ENCODE measurements at regions not wholly inside any gene's neighbourhood (a gene's known extent, or its start where the extent isn't known, plus 50 kb on each side); places are given as distances from the start of the nearest gene placed in this dataset.
A peak's percentile ranks its signal among the peaks of the same experiment; 100 is the strongest.

DNA sequence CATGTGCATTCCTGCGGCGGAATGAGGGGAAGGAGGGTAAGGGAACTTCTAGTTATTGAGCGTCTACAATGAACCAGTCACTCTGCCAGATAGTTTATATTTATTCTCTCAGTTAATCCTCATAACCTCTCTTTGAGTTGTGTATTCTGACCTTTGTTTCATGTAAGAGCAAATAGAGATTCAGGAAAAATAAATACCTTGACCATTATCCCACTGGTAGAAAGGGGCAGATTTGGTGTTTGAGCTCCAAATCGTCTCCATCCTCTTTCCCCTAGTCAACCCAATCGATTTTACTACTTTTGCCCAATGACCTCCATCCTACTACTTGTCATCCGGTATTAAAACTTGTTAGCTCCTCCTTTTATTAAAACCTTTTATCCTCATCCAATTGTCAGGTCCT is 157.1 kb upstream of the SESN3 start:
- Histone ChIP-seq H4K8ac (ENCODE audit: low read depth, low read length) (no peak overlapping the region), H3K79me1 (ENCODE audit: low read length) (no peaks in the 10 kb centered on the region), H3K4me3 (ENCODE audit: low read depth, low read length) (no peak overlapping the region), H2BK5ac (ENCODE audit: low read depth, low read length, poor library complexity) (no peak overlapping the region), H3K18ac (ENCODE audit: low read length) (no peak overlapping the region), H2AK5ac (ENCODE audit: low read length) (no peak overlapping the region), H3K9ac (ENCODE audit: low read length) (no peak overlapping the region), H3K27ac (ENCODE audit: low read depth, low read length) (no peak overlapping the region), H2AFZ (ENCODE audit: insufficient read depth, low read length, poor library complexity) (no peak overlapping the region), H4K12ac (ENCODE audit: low read depth, low read length) (no peak overlapping the region), H3K4ac (ENCODE audit: low read depth, low read length) (no peak overlapping the region), H3K9me3 (ENCODE audit: insufficient read depth, low read depth, low read length) (no peaks in the 10 kb centered on the region), H2BK120ac (ENCODE audit: insufficient read depth, low read length, poor library complexity) (no peak overlapping the region), H4K91ac (ENCODE audit: low read depth, low read length) (no peak overlapping the region), H3K36me3 (ENCODE audit: control insufficient read depth in 1 of 2, insufficient read depth in 2 of 2, low read length in 2 of 2) (no peaks in the 10 kb centered on the region), H3K4me2 (ENCODE audit: low read length) (no peak overlapping the region), H3K27me3 (ENCODE audit: insufficient read depth, low read length) (no peaks in the 10 kb centered on the region), H3K23ac (ENCODE audit: low read length) (no peak overlapping the region), H3K14ac (ENCODE audit: low read length) (no peak overlapping the region), H3K79me2 (ENCODE audit: control insufficient read depth, insufficient read depth, low read length, poor library complexity) (no peaks in the 10 kb centered on the region), H3K4me1 (ENCODE audit: control insufficient read depth in 1 of 2, insufficient read depth in 2 of 2, low read length in 2 of 2) (peaks cover 4 to 6% of the 10 kb centered on the region in 2 experiments), H2BK12ac (ENCODE audit: low read length) (no peak overlapping the region)
- no CpG with 5 or more reads among the region's 6 CpGs for WGBS (ENCODE audit: extremely low coverage, insufficient coverage, insufficient read length)
- DNase-seq = no peak

DNA sequence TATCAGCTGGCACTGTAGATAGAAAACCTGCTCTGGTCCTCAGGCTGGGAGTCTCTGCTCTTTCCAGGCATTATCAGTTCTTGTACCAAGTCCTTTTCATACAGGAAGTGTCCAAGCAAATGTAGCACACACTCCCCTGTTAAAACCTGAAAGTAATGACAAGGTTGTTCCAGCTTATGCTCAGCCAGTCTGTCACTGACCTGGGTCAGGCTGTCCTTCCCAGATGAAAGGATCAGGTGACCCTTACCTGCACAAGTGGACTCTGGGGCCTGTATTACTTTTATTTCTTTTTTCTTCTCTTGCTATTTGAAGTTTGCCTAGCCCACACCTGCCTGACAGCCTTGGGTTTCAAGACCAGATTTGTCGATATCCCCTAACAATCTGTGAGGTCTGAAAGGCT is 156.3 kb upstream of the SESN3 start:
- H3K79me2 ChIP-seq (ENCODE audit: control insufficient read depth, insufficient read depth, low read length, poor library complexity) = no peaks in the 10 kb centered on the region
- H4K91ac ChIP-seq (ENCODE audit: low read depth, low read length) = no peak overlapping the region
- DNase-seq = no peak
- no peak overlapping the region for H2BK12ac ChIP-seq (ENCODE audit: low read length)
- H3K4ac ChIP-seq (ENCODE audit: low read depth, low read length) = no peak overlapping the region
- no peak overlapping the region for H3K9ac ChIP-seq (ENCODE audit: low read length)
- no peak overlapping the region for H2BK5ac ChIP-seq (ENCODE audit: low read depth, low read length, poor library complexity)
- H4K8ac ChIP-seq (ENCODE audit: low read depth, low read length) = no peak overlapping the region
- no peak overlapping the region for H3K4me2 ChIP-seq (ENCODE audit: low read length)
- no peak overlapping the region for H3K18ac ChIP-seq (ENCODE audit: low read length)
- H3K27me3 ChIP-seq (ENCODE audit: insufficient read depth, low read length) = no peaks in the 10 kb centered on the region
- no peak overlapping the region for H3K27ac ChIP-seq (ENCODE audit: low read depth, low read length)
- H3K4me3 ChIP-seq (ENCODE audit: low read depth, low read length) = no peak overlapping the region
- H3K14ac ChIP-seq (ENCODE audit: low read length) = no peak overlapping the region
- H2AFZ ChIP-seq (ENCODE audit: insufficient read depth, low read length, poor library complexity) = no peak overlapping the region
- no peaks in the 10 kb centered on the region for H3K9me3 ChIP-seq (ENCODE audit: insufficient read depth, low read depth, low read length)
- no peak overlapping the region for H3K23ac ChIP-seq (ENCODE audit: low read length)
- H3K79me1 ChIP-seq (ENCODE audit: low read length) = no peaks in the 10 kb centered on the region
- no peaks in the 10 kb centered on the region for H3K4me1 ChIP-seq (ENCODE audit: control insufficient read depth in 1 of 2, insufficient read depth in 2 of 2, low read length in 2 of 2)
- no peak overlapping the region for H2BK120ac ChIP-seq (ENCODE audit: insufficient read depth, low read length, poor library complexity)
- WGBS (ENCODE audit: extremely low coverage, insufficient coverage, insufficient read length) = no CpG with 5 or more reads among the region's 1 CpG
- no peak overlapping the region for H2AK5ac ChIP-seq (ENCODE audit: low read length)
- no peak overlapping the region for H4K12ac ChIP-seq (ENCODE audit: low read depth, low read length)
- no peaks in the 10 kb centered on the region for H3K36me3 ChIP-seq (ENCODE audit: control insufficient read depth in 1 of 2, insufficient read depth in 2 of 2, low read length in 2 of 2)

GRCh38 chr11:95385577-95385976 is 154.6 kb upstream of the SESN3 start:
- Histone ChIP-seq H3K18ac (ENCODE audit: low read length) (no peak overlapping the region), H3K14ac (ENCODE audit: low read length) (no peak overlapping the region), H3K4ac (ENCODE audit: low read depth, low read length) (no peak overlapping the region), H4K91ac (ENCODE audit: low read depth, low read length) (no peak overlapping the region), H2BK12ac (ENCODE audit: low read length) (no peak overlapping the region), H2BK5ac (ENCODE audit: low read depth, low read length, poor library complexity) (no peak overlapping the region), H3K23ac (ENCODE audit: low read length) (no peak overlapping the region), H3K4me1 (ENCODE audit: control insufficient read depth in 1 of 2, insufficient read depth in 2 of 2, low read length in 2 of 2) (no peaks in the 10 kb centered on the region), H3K79me2 (ENCODE audit: control insufficient read depth, insufficient read depth, low read length, poor library complexity) (no peaks in the 10 kb centered on the region), H3K27ac (ENCODE audit: low read depth, low read length) (no peak overlapping the region), H4K12ac (ENCODE audit: low read depth, low read length) (no peak overlapping the region), H3K79me1 (ENCODE audit: low read length) (no peaks in the 10 kb centered on the region), H3K4me2 (ENCODE audit: low read length) (no peak overlapping the region), H3K4me3 (ENCODE audit: low read depth, low read length) (no peak overlapping the region), H4K8ac (ENCODE audit: low read depth, low read length) (no peak overlapping the region), H2AK5ac (ENCODE audit: low read length) (no peak overlapping the region), H3K9ac (ENCODE audit: low read length) (no peak overlapping the region), H3K27me3 (ENCODE audit: insufficient read depth, low read length) (no peaks in the 10 kb centered on the region), H3K9me3 (ENCODE audit: insufficient read depth, low read depth, low read length) (no peaks in the 10 kb centered on the region), H2AFZ (ENCODE audit: insufficient read depth, low read length, poor library complexity) (no peak overlapping the region), H2BK120ac (ENCODE audit: insufficient read depth, low read length, poor library complexity) (no peak overlapping the region), H3K36me3 (ENCODE audit: control insufficient read depth in 1 of 2, insufficient read depth in 2 of 2, low read length in 2 of 2) (no peaks in the 10 kb centered on the region)
- DNase-seq = no peak

DNA sequence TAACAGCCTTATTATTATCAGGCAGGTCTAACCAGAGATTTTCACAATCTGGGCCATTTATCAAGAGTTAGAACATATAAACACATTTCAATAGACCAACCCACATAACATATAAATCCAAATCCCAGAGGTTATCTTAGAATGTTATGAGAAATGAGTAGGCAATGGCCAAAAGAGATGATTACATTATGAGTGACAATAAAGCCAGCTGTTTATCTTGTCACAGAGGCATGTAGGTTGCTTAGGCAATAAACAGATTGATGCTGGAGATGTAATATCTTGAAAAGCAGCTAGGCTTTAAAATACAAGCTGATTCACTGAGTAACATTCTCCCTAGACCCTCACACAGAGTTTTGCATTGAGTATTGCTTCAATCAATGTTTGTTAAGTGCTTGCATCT is 148.5 kb upstream of the SESN3 start:
- Histone ChIP-seq H3K14ac (ENCODE audit: low read length) (no peak overlapping the region), H3K79me2 (ENCODE audit: control insufficient read depth, insufficient read depth, low read length, poor library complexity) (no peaks in the 10 kb centered on the region), H3K4me2 (ENCODE audit: low read length) (no peak overlapping the region)

GRCh38 chr11:95378789-95379188 is 147.8 kb upstream of the SESN3 start:
- Histone ChIP-seq H2AFZ (ENCODE audit: insufficient read depth, low read length, poor library complexity) (no peak overlapping the region), H2BK5ac (ENCODE audit: low read depth, low read length, poor library complexity) (no peak overlapping the region), H3K79me2 (ENCODE audit: control insufficient read depth, insufficient read depth, low read length, poor library complexity) (no peaks in the 10 kb centered on the region), H2AK5ac (ENCODE audit: low read length) (no peak overlapping the region), H3K4ac (ENCODE audit: low read depth, low read length) (no peak overlapping the region), H2BK120ac (ENCODE audit: insufficient read depth, low read length, poor library complexity) (no peak overlapping the region), H4K8ac (ENCODE audit: low read depth, low read length) (no peak overlapping the region), H3K79me1 (ENCODE audit: low read length) (no peaks in the 10 kb centered on the region), H3K27me3 (ENCODE audit: insufficient read depth, low read length) (no peaks in the 10 kb centered on the region), H3K14ac (ENCODE audit: low read length) (no peak overlapping the region), H3K18ac (ENCODE audit: low read length) (no peak overlapping the region), H3K23ac (ENCODE audit: low read length) (no peak overlapping the region), H4K12ac (ENCODE audit: low read depth, low read length) (no peak overlapping the region), H2BK12ac (ENCODE audit: low read length) (no peak overlapping the region), H3K36me3 (ENCODE audit: control insufficient read depth in 1 of 2, insufficient read depth in 2 of 2, low read length in 2 of 2) (no peaks in the 10 kb centered on the region), H3K9me3 (ENCODE audit: insufficient read depth, low read depth, low read length) (no peaks in the 10 kb centered on the region), H4K91ac (ENCODE audit: low read depth, low read length) (no peak overlapping the region), H3K9ac (ENCODE audit: low read length) (no peak overlapping the region), H3K4me3 (ENCODE audit: low read depth, low read length) (no peak overlapping the region), H3K4me2 (ENCODE audit: low read length) (no peak overlapping the region), H3K27ac (ENCODE audit: low read depth, low read length) (no peak overlapping the region), H3K4me1 (ENCODE audit: control insufficient read depth in 1 of 2, insufficient read depth in 2 of 2, low read length in 2 of 2) (peaks cover 2 to 4% of the 10 kb centered on the region in 2 experiments)
- WGBS (ENCODE audit: extremely low coverage, insufficient coverage, insufficient read length) = no CpG with 5 or more reads among the region's 1 CpG
- DNase-seq = no peak

More for the DNA sequence above, 148.5 kb upstream of the SESN3 start:
- H3K23ac ChIP-seq (ENCODE audit: low read length) = no peak overlapping the region
- H3K79me1 ChIP-seq (ENCODE audit: low read length) = no peaks in the 10 kb centered on the region
- H3K4ac ChIP-seq (ENCODE audit: low read depth, low read length) = no peak overlapping the region
- peak in 1 of 2 donors; percentile 28 for DNase-seq
- H3K27ac ChIP-seq (ENCODE audit: low read depth, low read length) = no peak overlapping the region
- H3K9me3 ChIP-seq (ENCODE audit: insufficient read depth, low read depth, low read length) = no peaks in the 10 kb centered on the region
- no peak overlapping the region for H2BK5ac ChIP-seq (ENCODE audit: low read depth, low read length, poor library complexity)
- H3K4me3 ChIP-seq (ENCODE audit: low read depth, low read length) = no peak overlapping the region
- no peak overlapping the region for H4K12ac ChIP-seq (ENCODE audit: low read depth, low read length)
- no peaks in the 10 kb centered on the region for H3K36me3 ChIP-seq (ENCODE audit: control insufficient read depth in 1 of 2, insufficient read depth in 2 of 2, low read length in 2 of 2)
- no peak overlapping the region for H2AK5ac ChIP-seq (ENCODE audit: low read length)
- no peak overlapping the region for H2BK120ac ChIP-seq (ENCODE audit: insufficient read depth, low read length, poor library complexity)
- H4K91ac ChIP-seq (ENCODE audit: low read depth, low read length) = no peak overlapping the region
- no peak overlapping the region for H2AFZ ChIP-seq (ENCODE audit: insufficient read depth, low read length, poor library complexity)
- no peak overlapping the region for H2BK12ac ChIP-seq (ENCODE audit: low read length)
- no peak overlapping the region for H3K18ac ChIP-seq (ENCODE audit: low read length)
- H3K4me1 ChIP-seq (ENCODE audit: control insufficient read depth in 1 of 2, insufficient read depth in 2 of 2, low read length in 2 of 2) = peaks cover 2 to 4% of the 10 kb centered on the region in 2 experiments
- H4K8ac ChIP-seq (ENCODE audit: low read depth, low read length) = no peak overlapping the region
- no peak overlapping the region for H3K9ac ChIP-seq (ENCODE audit: low read length)
- H3K27me3 ChIP-seq (ENCODE audit: insufficient read depth, low read length) = no peaks in the 10 kb centered on the region
